C4-2B (cell line): ENCODE measurements at regions not wholly inside any gene's neighbourhood (a gene's known extent, or its start where the extent isn't known, plus 50 kb on each side); places are given as distances from the start of the nearest gene placed in this dataset.

Experiments
- ZFX ChIP-seq: fragments of 450-650 bp; IDR thresholded peaks from 2 replicates; pipeline ENCODE4 v1.6.1; 2017
- TF ChIP-seq, protein P1 (sequence below): fragments of 450-650 bp; conservative IDR thresholded peaks from 2 replicates; pipeline ENCODE4 v1.5.1; 2017; ENCODE audit warnings: mild to moderate bottlenecking

GRCh38 chr4:59240011-59240410 is 1960.1 kb upstream of the ADGRL3 start:
- TF ChIP-seq, protein P1, sequence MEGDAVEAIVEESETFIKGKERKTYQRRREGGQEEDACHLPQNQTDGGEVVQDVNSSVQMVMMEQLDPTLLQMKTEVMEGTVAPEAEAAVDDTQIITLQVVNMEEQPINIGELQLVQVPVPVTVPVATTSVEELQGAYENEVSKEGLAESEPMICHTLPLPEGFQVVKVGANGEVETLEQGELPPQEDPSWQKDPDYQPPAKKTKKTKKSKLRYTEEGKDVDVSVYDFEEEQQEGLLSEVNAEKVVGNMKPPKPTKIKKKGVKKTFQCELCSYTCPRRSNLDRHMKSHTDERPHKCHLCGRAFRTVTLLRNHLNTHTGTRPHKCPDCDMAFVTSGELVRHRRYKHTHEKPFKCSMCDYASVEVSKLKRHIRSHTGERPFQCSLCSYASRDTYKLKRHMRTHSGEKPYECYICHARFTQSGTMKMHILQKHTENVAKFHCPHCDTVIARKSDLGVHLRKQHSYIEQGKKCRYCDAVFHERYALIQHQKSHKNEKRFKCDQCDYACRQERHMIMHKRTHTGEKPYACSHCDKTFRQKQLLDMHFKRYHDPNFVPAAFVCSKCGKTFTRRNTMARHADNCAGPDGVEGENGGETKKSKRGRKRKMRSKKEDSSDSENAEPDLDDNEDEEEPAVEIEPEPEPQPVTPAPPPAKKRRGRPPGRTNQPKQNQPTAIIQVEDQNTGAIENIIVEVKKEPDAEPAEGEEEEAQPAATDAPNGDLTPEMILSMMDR = no peak
- no peak for TF ChIP-seq ZFX
